Spinal cord (tissue), 9 donors: ENCODE measurements at regions not wholly inside any gene's neighbourhood (a gene's known extent, or its start where the extent isn't known, plus 50 kb on each side); places are given as distances from the start of the nearest gene placed in this dataset.

Source experiments
- DNase-seq, 6 donors: peaks; one replicate each; pipeline versions ENCODE4 v3.0.0 to v3.0.0-alpha.2; 2013 to 2015; ENCODE audit warnings: low spot score in 6 of 6, low read depth in 4 of 6
- H3K27ac ChIP-seq: one replicate; pipeline ENCODE4 v1.5.1; 2013; ENCODE audit warnings: low read depth, low read length, control low read depth
- H3K27me3 ChIP-seq: one replicate; pipeline ENCODE4 v1.6.1; 2013; ENCODE audit warnings: low read length; ENCODE audit not compliant: control insufficient read depth, insufficient read depth
- H3K36me3 ChIP-seq: one replicate; pipeline ENCODE4 v1.6.1; 2013; ENCODE audit warnings: low read length; ENCODE audit not compliant: control insufficient read depth, insufficient read depth
- H3K4me1 ChIP-seq: one replicate; pipeline ENCODE4 v1.6.1; 2013; ENCODE audit warnings: low read length; ENCODE audit not compliant: control insufficient read depth, insufficient read depth
- H3K4me3 ChIP-seq: one replicate; pipeline ENCODE4 v1.5.1; 2013; ENCODE audit warnings: low read depth, low read length, control low read depth
- H3K9me3 ChIP-seq: one replicate; pipeline ENCODE4 v1.6.1; 2013; ENCODE audit warnings: low read length; ENCODE audit not compliant: control insufficient read depth, insufficient read depth
- WGBS: methylation state at CpG from one replicate; pipeline ENCODE4 v1.1.5; 2013; ENCODE audit warnings: missing lambda C conversion rate; ENCODE audit not compliant: insufficient coverage; 5-methylcytosine and 5-hydroxymethylcytosine counted together
- donor health status: healthy.

DNA sequence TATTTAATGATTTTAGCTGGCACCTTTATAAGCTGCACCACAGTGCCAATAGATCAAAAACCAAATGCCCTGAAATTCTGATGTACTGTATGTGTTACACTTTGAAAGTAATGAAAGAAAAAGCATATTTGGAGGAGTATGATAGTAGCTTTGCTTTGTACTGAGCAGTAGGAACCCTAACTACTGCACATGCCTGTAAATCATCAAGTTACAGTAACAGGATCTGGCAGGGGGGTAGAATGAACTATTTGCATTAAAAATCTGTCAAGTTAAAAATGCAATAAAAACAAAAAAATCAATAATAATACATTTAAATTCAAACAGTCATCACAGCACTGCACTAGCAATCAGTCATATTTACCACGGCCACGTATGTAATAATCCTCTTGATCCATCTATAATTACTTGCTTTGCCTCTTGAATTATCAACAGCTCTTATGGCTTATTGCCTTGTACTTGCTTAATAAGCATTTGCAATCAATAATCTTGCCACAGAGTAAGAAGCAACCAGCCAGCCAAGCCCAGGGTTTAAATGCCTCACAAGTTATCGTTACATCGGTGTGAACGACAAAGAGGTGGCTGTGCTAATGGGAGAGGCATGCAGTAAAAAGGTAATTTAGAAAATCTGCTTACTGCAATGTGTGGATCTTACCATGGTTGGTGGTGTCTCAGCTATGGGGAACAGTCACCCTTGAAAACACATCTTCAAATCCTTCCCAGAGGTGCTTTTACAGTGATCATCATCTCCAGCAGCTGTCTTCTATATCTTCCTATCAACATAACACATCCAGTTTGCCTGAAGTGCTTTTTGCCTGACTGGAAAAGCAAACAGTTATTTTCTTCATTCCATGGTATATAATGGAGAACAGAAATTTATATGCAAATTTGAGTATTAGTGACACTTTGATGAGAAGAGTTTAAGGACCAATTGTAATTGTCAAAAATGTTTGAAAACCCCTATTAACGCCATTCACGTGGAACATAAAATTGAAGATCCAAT lies 1812.1 kb upstream of the ADGRL3 start:
- no peak overlapping the region for H3K4me3 ChIP-seq
- DNase-seq: peak in 4 of 6 donors; percentile 6 to 88 (median 6)
- H3K36me3 ChIP-seq: no peaks in the 10 kb centered on the region
- H3K4me1 ChIP-seq: no peaks in the 10 kb centered on the region
- H3K27ac ChIP-seq: no peak overlapping the region
- H3K9me3 ChIP-seq: peaks cover 2% of the 10 kb centered on the region
- WGBS: 68% methylated on average over 5 of the region's 7 CpGs
- no peaks in the 10 kb centered on the region for H3K27me3 ChIP-seq

DNA sequence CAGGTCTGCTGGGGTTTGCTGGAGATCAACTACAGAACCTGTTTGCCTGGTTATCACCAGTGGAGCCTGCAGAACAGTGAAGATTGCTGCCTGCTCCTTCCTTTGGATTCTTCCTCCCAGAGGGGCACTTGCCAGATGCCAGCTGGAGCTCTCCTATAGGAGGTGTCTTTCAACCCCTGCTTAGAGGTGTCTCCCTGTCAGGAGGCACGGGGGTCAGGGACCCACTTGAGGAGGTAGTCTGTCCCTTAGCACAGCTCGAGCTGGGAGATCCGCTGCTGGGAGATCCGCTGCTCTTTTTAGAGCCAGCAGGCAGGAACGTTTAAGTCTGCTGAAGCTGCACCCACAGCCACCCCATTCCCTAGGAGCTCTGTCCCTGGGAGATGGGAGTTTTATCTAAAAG lies 1806.3 kb upstream of the ADGRL3 start:
- Histone ChIP-seq H3K27me3 (no peaks in the 10 kb centered on the region), H3K4me3 (no peak overlapping the region), H3K4me1 (no peaks in the 10 kb centered on the region), H3K27ac (no peak overlapping the region), H3K36me3 (no peaks in the 10 kb centered on the region), H3K9me3 (peaks cover 2% of the 10 kb centered on the region)
- WGBS: 96% methylated on average over 4 of the region's 5 CpGs
- DNase-seq: no peak

DNA sequence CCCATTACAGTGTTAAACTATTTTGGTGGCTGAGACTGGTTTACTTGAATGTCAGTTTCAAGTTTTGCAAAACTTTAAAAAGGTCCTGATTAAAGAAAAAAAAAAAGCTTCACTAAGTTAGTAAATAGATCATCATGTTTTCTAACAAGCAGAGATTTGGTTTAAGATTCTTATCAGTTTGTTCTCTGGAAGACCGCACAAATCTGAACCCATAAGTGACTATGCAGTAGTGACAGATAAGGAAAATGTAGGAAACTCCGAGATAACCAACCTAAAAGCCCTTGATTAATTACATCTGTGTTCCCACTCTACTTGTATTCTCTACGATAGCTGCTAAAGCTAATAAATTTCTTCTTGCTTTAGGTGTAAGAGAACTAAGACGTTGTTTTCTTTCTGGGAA lies 1799.8 kb upstream of the ADGRL3 start:
- DNase-seq: no peak
- H3K9me3 ChIP-seq: no peaks in the 10 kb centered on the region
- H3K4me3 ChIP-seq: no peak overlapping the region
- no peaks in the 10 kb centered on the region for H3K27me3 ChIP-seq
- H3K36me3 ChIP-seq: no peaks in the 10 kb centered on the region
- H3K27ac ChIP-seq: no peak overlapping the region
- no CpG with 5 or more reads among the region's 4 CpGs for WGBS
- H3K4me1 ChIP-seq: no peaks in the 10 kb centered on the region

DNA sequence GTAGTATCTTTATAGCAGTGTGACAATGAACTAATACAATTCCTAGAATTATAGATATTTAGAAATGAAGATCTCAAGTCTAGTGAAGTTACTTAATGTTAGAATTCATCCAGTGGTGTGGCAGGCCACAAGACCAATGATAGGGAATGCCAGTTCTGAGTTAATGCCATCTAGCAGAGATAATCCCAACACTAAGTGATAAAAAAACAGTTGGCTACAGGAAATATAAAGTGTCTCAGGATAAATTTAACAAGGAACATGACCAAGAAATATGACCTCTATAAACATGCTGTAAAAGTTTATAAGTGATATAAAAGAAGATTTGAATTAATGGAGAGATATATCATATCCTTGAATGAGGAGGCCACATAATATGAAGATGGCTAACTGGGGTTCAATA lies 1790.5 kb upstream of the ADGRL3 start:
- no peaks in the 10 kb centered on the region for H3K27me3 ChIP-seq
- DNase-seq: no peak
- H3K4me3 ChIP-seq: no peak overlapping the region
- H3K9me3 ChIP-seq: no peaks in the 10 kb centered on the region
- H3K27ac ChIP-seq: no peak overlapping the region
- H3K4me1 ChIP-seq: no peaks in the 10 kb centered on the region
- no peaks in the 10 kb centered on the region for H3K36me3 ChIP-seq

DNA sequence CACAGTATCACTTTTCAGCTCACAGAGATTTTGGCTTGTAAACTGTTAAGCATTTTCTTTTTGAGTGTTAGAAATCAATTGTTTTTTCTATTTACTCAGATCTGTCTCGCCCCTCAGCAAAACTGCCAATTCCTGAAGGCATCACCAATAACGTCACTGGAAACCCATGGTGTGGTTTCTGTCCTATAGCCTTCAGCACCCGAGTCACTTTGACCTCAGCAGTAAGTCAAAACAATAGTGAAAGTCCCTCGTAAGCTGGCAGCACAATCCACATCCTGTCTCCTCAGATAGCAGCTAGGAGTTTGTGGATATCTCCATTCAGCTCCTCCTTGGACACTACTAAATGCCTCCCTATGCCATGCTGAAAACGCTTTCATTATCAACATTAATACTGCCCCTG lies 1787.4 kb upstream of the ADGRL3 start:
- no peak for DNase-seq
- Histone ChIP-seq H3K4me3 (no peak overlapping the region), H3K36me3 (no peaks in the 10 kb centered on the region), H3K27me3 (no peaks in the 10 kb centered on the region), H3K27ac (no peak overlapping the region), H3K9me3 (no peaks in the 10 kb centered on the region), H3K4me1 (no peaks in the 10 kb centered on the region)
- WGBS: 65% methylated on average over 2 of the region's 5 CpGs

DNA sequence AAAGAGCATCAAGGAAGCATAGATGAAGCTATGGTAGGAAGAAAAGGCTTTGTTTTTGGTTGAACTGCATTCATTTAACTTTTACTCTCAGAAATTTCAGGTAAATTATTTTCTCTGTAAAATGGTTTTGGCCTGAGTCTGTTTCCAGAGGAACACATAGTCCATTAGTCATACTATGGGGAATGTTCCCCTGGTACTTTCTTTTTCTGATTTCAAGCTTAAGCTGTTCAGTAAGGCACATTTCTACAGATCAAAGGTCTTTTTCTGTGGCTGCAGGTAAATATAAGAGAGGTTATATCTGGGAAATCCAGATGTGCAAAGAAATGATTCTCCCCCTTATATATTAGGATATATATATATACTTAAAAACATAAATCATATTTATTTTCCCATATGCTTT lies 1744.4 kb upstream of the ADGRL3 start:
- H3K4me1 ChIP-seq: no peaks in the 10 kb centered on the region
- no peak overlapping the region for H3K4me3 ChIP-seq
- no peaks in the 10 kb centered on the region for H3K27me3 ChIP-seq
- no peaks in the 10 kb centered on the region for H3K9me3 ChIP-seq
- no peak for DNase-seq
- no peaks in the 10 kb centered on the region for H3K36me3 ChIP-seq
- H3K27ac ChIP-seq: no peak overlapping the region

DNA sequence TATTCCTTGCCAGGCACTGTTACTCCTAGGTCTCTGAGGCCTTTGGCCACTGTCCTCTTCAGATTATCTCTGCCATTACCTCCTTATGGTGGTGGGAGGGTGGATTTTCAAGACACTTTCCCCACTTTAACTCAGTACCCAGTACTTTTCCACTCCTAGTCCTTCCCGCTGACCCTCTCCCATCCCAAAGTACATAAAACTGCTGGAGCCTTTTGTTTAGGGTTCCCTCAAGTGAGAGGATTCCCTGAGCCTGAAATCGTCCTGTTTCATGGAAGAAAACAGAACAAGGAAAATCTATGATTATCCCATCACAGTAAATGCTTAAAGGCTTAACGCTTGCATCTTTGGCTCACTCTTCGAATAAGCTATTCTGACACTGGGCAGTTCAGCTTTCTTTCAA lies 1742.5 kb upstream of the ADGRL3 start:
- Histone ChIP-seq H3K9me3 (no peaks in the 10 kb centered on the region), H3K27ac (no peak overlapping the region), H3K4me3 (no peak overlapping the region), H3K4me1 (no peaks in the 10 kb centered on the region), H3K36me3 (no peaks in the 10 kb centered on the region), H3K27me3 (no peaks in the 10 kb centered on the region)
- DNase-seq: no peak
- 40% methylated on average over 1 of the region's 4 CpGs for WGBS

DNA sequence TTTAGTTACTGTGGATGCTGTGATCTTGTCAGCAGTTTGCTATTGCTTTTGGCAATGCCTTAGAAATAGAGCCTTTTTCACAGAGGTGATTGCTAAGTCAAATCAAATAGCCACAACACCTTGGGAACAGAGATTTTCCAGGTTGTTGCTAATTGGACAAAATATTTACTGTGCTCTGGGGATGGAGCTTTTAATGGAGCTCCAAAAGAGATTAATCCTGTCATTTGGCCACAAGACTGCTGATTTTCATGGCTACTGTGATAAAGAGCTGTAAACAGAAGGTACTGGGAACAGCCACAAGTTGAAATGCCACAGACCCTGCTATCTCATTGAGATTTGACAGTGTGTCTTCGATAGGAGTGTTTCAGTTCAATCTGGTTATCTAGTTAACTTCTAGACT lies 1715.2 kb upstream of the ADGRL3 start:
- H3K27me3 ChIP-seq: no peaks in the 10 kb centered on the region
- 71% methylated on average over 1 of the region's 1 CpG for WGBS
- no peaks in the 10 kb centered on the region for H3K4me1 ChIP-seq
- peak in 3 of 6 donors; percentile 2 to 51 (median 5) for DNase-seq
- H3K27ac ChIP-seq: no peak overlapping the region
- H3K36me3 ChIP-seq: no peaks in the 10 kb centered on the region
- peaks cover 1% of the 10 kb centered on the region for H3K9me3 ChIP-seq
- no peak overlapping the region for H3K4me3 ChIP-seq

DNA sequence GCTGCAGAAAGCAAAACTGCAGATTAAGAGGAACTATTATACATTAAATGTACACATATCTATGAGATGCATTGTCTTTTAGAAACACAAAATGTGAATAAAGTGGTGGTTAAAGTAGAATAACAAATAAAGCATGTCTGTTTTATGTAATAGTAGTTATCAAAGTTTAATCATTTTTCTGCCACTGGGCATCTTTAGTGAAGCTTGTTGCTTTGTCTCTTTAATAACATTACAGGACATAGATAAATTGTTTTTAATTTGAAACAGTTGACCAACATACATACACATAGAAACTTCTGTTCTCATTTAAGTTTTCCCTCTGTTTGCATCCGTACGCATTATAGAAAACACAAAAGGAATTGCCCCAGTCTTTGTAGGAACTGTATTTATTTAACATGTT lies 1700.0 kb upstream of the ADGRL3 start:
- H3K4me3 ChIP-seq: no peak overlapping the region
- WGBS: no CpG with 5 or more reads among the region's 2 CpGs
- no peaks in the 10 kb centered on the region for H3K4me1 ChIP-seq
- no peak overlapping the region for H3K27ac ChIP-seq
- H3K9me3 ChIP-seq: no peaks in the 10 kb centered on the region
- DNase-seq: no peak
- H3K27me3 ChIP-seq: no peaks in the 10 kb centered on the region
- no peaks in the 10 kb centered on the region for H3K36me3 ChIP-seq

DNA sequence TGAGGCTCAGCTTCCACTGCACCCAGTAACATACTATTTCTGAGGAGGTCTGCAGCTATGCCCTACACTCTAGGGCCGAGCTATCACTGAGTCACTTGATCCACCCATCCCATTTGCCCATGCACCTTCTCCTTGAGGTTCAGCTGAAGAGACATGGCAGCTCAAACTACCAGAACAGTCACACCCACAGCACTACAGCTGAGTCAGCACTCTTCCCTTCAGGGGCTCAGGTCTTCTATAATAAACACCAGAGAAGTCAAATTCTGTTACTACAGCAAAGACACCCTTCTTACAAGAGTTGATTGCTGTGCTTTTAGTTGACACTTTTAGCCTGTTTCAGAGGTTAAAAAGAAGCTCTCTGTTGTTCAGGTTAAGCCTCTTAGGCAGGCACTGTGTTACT lies 1696.4 kb upstream of the ADGRL3 start:
- Histone ChIP-seq H3K27me3 (no peaks in the 10 kb centered on the region), H3K27ac (no peak overlapping the region), H3K4me1 (no peaks in the 10 kb centered on the region), H3K9me3 (no peaks in the 10 kb centered on the region), H3K4me3 (no peak overlapping the region), H3K36me3 (no peaks in the 10 kb centered on the region)
- no peak for DNase-seq
- 80% methylated on average over 1 of the region's 1 CpG for WGBS
